ENCODE measurements at regions not wholly inside any gene's neighbourhood (a gene's known extent, or its start where the extent isn't known, plus 50 kb on each side); places are given as distances from the start of the nearest gene placed in this dataset.

DNA sequence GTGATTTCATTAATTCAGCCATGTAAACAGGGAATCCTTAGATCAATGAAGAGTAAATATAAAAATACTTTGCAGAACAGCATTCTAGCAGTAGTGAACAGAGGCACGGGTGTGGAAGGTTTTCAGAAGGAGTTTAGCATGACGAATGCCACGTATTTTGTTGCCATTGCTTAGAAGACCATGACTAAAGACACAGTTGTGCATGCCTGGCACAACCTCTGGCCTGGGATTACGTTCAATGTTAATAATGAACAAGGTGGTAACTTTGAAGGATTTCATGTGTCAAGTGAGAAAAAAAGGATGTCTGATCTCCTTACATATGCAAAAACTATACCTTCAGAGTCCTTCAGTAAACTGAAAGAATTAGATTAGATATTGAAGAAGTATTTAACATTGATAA lies 171.9 kb downstream of the MAGEB5 start (continued):
- TF ChIP-seq, protein P1, sequence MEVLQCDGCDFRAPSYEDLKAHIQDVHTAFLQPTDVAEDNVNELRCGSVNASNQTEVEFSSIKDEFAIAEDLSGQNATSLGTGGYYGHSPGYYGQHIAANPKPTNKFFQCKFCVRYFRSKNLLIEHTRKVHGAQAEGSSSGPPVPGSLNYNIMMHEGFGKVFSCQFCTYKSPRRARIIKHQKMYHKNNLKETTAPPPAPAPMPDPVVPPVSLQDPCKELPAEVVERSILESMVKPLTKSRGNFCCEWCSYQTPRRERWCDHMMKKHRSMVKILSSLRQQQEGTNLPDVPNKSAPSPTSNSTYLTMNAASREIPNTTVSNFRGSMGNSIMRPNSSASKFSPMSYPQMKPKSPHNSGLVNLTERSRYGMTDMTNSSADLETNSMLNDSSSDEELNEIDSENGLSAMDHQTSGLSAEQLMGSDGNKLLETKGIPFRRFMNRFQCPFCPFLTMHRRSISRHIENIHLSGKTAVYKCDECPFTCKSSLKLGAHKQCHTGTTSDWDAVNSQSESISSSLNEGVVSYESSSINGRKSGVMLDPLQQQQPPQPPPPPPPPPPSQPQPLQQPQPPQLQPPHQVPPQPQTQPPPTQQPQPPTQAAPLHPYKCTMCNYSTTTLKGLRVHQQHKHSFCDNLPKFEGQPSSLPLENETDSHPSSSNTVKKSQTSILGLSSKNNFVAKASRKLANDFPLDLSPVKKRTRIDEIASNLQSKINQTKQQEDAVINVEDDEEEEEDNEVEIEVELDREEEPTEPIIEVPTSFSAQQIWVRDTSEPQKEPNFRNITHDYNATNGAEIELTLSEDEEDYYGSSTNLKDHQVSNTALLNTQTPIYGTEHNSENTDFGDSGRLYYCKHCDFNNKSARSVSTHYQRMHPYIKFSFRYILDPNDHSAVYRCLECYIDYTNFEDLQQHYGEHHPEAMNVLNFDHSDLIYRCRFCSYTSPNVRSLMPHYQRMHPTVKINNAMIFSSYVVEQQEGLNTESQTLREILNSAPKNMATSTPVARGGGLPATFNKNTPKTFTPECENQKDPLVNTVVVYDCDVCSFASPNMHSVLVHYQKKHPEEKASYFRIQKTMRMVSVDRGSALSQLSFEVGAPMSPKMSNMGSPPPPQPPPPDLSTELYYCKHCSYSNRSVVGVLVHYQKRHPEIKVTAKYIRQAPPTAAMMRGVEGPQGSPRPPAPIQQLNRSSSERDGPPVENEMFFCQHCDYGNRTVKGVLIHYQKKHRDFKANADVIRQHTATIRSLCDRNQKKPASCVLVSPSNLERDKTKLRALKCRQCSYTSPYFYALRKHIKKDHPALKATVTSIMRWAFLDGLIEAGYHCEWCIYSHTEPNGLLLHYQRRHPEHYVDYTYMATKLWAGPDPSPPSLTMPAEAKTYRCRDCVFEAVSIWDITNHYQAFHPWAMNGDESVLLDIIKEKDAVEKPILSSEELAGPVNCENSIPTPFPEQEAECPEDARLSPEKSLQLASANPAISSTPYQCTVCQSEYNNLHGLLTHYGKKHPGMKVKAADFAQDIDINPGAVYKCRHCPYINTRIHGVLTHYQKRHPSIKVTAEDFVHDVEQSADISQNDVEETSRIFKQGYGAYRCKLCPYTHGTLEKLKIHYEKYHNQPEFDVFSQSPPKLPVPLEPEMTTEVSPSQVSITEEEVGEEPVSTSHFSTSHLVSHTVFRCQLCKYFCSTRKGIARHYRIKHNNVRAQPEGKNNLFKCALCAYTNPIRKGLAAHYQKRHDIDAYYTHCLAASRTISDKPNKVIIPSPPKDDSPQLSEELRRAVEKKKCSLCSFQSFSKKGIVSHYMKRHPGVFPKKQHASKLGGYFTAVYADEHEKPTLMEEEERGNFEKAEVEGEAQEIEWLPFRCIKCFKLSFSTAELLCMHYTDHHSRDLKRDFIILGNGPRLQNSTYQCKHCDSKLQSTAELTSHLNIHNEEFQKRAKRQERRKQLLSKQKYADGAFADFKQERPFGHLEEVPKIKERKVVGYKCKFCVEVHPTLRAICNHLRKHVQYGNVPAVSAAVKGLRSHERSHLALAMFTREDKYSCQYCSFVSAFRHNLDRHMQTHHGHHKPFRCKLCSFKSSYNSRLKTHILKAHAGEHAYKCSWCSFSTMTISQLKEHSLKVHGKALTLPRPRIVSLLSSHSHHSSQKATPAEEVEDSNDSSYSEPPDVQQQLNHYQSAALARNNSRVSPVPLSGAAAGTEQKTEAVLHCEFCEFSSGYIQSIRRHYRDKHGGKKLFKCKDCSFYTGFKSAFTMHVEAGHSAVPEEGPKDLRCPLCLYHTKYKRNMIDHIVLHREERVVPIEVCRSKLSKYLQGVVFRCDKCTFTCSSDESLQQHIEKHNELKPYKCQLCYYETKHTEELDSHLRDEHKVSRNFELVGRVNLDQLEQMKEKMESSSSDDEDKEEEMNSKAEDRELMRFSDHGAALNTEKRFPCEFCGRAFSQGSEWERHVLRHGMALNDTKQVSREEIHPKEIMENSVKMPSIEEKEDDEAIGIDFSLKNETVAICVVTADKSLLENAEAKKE (CRISPR knock-in tag; IDR thresholded peaks at IDR 0.05) = no peak
- TF ChIP-seq JUNB (IDR thresholded peaks at IDR 0.05; ENCODE audit: unreplicated experiment) (no peak), ZNF331 (CRISPR knock-in tag; IDR thresholded peaks at IDR 0.05; ENCODE audit: low read depth) (no peak)

DNA sequence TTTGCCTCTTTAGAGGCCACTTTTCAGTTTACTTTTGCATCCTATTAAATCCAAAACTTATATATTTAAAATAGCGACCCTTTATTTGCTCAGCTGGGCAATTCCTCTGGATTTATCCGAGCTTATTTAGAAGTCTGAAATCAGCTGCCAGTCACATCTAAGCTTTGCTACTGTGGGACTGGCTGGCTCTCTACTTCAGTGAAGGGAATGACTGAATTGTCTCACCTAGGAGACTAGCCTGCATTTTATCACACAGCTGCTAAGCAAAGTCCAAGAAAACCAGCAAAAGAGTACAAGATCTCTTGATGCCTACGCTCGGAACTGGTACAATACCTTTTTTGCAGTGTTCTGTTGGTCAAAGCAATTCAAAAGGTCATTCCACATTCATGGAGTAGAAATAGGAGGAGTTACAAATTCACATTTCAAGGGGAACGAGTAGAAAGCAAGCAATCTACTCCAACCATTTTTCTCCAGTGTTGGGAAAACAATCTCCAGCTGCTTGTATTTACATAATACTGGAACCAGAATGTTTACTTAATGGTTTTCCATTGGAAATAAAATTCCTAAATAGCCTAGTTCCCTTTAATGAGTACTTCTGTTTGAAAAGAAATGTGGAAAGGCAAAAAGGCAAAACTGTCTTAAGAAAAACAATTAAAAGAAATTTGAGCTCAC lies 160.2 kb downstream of the MAGEB5 start:
- Mint-ChIP-seq H3K27ac (no peak overlapping the region), H3K9me3 (peaks cover 3% of the 10 kb centered on the region; the same call in 1 of the 3 replicates), H3K4me1 (peaks cover 7% of the 10 kb centered on the region; the same call in 2 of the 3 replicates), H3K27me3 (ENCODE audit: insufficient read depth, low read depth, poor library complexity) (no peaks in the 10 kb centered on the region), H3K4me3 (no peak overlapping the region; the same call in 2 of the 3 replicates), H3K36me3 (ENCODE audit: low read depth) (peaks cover 3% of the 10 kb centered on the region; the same call in 1 of the 3 replicates)
- Histone ChIP-seq H4K20me1 (replicated peaks; ENCODE audit: insufficient read depth) (no peaks in the 10 kb centered on the region), H3F3A (replicated peaks; ENCODE audit: low read depth) (no peaks in the 10 kb centered on the region), H2AFZ (no peak overlapping the region), H3K27me3 (ENCODE audit: insufficient read depth) (no peaks in the 10 kb centered on the region), H3K9me2 (ENCODE audit: insufficient read depth) (0 out of 2 replicates have a peak, but pooled peaks cover 3% of the 10 kb centered on the region), H3K79me2 (replicated peaks; ENCODE audit: insufficient read depth) (no peaks in the 10 kb centered on the region), H3K4me2 (0 out of 2 replicates have a peak overlapping the region, but pooled peaks have one; percentile 2), H3K4me3 (no peak overlapping the region), H3K36me3 (ENCODE audit: insufficient read depth) (no peaks in the 10 kb centered on the region), H3K4me1 (ENCODE audit: insufficient read depth) (no peaks in the 10 kb centered on the region), H3K27ac (ENCODE audit: low read depth) (peak overlapping the region; percentile 59; the same call in 1 of the 2 replicates)
- DNase-seq (ENCODE audit: low spot score) (peak; percentile 14), ATAC-seq (no peak; the same call in 2 of the 3 replicates)
- no peak for TF ChIP-seq EZH2phosphoT487 (IDR thresholded peaks at IDR 0.05; ENCODE audit: unreplicated experiment)
- no peak for TF ChIP-seq CREB1 (CRISPR knock-in tag; IDR thresholded peaks at IDR 0.05; ENCODE audit: low read depth)
- TF ChIP-seq NANOG (IDR thresholded peaks at IDR 0.05; ENCODE audit: borderline replicate concordance) = peak; percentile 66; the same call in 1 of the 2 replicates
- TF ChIP-seq, protein P1 (CRISPR knock-in tag; IDR thresholded peaks at IDR 0.05) = no peak
- no peak for TF ChIP-seq ZNF114 (CRISPR knock-in tag; IDR thresholded peaks at IDR 0.05)
- no peak for TF ChIP-seq EZH2 (IDR thresholded peaks at IDR 0.05; ENCODE audit: low read depth, unreplicated experiment)

All from GM23338 (cell line).